ENCODE measurements at regions not wholly inside any gene's neighbourhood (a gene's known extent, or its start where the extent isn't known, plus 50 kb on each side); places are given as distances from the start of the nearest gene placed in this dataset.

GRCh38 chr7:3235322-3235721, 65.7 kb upstream of the SDK1 start:
- no peak for DNase-seq

DNA sequence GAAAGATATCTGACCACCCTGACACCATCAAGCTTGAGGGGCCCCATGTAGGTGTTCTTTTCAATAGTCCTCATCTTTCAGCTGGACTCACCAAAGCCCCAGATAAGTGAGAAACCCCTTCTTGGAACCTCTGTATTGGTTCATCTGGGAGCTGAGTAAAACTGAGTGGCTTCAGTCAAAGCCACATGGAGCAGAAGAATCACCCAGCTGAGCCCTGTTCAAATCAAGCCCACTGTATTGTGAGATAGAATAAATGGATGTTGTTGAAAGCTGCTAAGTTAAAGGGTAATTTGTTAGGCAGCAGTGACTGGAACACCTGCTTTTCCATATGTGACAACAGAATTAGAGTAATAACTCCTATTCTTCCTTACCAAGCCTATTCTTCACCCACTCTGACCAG, 64.8 kb upstream of the SDK1 start:
- DNase-seq: no peak

DNA sequence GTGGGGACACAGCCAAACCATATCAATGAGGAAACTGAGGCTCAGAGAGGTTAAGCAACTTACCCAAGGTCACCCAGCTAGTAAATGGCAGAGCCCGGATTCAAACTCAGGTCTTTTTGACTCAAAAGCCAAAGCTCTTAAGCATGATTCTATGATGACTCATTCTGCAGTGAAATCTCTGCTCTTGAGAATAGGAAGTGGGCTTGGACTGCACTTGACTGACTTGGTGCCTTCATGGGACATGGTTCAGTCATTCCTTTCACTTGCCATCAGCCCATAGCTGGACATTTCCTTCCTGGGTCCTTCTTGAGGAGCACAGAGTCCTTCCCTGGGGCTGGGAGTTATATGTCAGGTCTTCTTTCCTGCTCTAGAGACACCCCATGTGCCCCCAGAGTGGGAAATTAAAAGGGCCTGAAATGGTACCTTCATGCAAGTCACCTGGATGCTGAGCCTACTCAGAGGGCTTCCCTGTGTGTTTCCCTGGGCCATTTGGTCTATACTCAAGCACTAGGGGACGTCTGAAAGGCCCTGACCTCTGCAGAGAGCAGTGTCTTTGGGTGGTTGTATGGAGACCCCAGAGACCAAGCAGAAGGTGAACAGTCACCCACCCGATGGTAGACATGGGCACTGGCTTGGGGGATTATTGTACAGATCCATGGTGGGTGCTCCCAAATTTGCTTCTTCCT, 62.4 kb upstream of the SDK1 start:
- no peak for DNase-seq

DNA sequence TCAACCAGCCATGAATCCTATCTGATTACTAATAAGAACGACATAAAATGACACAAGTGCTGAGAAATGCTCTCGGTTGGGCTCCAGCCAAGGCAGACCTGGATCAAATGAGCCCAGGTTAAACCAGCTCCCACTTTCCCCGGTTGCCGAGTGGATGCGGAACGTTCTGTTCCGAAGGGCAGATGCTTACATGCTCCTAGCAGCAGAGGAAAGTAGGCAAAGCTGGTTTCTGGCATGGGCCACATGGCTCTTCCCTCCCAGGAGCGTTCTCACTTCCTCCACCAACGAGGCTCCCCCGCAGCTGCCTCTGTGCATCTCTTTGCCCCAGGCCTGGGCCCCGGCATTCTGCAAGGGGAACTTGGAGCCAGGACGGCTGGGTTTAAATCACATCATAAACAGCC, 61.8 kb upstream of the SDK1 start:
- DNase-seq: no peak

DNA sequence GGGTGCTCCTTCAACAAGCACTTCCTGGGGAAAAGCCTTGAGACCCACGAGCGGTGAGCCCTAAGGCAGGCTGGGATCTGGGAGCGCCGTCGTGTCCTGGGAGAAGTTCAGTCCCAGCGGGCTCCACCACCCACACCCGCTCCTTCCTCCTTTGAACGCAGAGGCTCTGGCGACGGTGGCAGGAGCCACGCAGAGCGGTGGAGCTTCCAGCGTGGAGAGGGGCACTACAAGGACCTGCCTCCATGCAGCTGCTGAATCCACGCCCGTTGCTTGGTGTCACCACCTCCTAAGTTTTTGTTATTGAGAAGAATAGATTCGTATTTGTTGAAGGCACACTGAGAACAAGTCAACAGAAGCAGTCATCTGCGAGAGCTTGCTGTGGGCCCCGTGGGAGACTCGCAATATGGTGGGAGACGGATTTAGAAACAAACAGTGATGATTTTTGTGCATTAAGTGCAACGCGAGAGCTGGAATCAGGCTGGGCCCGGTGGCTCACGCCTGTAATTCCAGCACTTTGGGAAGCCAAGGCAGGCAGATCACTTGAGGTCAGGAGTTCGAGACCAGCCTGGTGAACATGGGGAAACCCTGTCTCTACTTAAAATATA, 60.1 kb upstream of the SDK1 start:
- no peak for DNase-seq

DNA sequence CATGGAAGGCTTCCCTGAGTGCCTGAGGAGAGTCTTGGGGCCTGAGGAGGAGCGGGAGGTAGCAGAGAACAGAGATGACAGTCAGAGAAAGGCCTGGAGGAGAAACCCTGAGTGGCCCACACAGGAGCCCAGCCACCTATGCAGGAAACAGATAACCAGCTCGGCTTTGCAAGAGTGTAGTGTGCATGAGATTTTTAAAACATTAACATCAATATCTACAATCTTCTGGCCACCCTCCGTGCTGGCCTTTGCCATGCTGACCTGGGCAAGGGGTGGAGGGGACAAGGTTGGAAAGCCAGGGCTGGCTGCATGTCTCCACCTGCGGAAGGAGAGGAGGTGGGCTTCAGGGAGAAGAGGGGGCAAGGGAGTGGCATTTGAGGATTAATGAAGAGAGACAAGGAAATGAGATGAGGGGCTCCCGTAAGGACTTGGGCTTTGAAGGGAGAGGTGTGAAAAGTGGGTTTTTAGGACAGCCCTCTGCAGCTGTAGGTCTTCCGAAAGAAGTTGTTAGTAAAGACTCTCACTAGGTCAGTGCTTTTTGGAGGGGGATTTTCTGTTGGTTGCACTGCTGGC, 59.3 kb upstream of the SDK1 start:
- DNase-seq: no peak

DNA sequence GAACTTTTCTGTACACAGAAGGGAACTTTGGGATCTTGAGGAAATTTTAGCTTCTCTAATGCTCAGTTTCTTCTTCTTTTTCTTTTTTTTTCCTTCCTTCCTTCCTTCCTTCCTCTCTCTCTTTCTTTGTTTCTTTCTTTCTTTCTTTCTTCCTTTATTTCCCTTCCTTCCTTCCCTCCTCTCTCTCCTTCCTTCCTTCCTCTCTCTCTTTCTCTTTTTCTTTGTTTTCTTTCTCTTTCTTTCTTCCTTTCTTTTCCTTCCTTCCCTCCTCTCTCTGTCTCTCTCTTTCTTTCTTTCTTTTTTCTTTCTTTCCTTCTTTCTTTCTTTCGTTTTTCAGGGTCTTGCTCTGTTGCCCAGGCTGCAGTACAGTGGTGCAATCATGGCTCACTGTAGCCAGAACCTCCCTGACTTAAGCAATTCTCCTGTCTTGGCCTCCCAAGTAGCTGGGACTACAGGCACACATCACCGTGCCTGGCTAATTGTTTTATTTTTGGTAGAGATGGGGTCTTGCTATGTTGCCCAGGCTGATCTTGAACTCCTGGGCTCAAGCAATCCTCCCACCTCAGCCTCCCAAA, 58.6 kb upstream of the SDK1 start:
- no peak for DNase-seq

DNA sequence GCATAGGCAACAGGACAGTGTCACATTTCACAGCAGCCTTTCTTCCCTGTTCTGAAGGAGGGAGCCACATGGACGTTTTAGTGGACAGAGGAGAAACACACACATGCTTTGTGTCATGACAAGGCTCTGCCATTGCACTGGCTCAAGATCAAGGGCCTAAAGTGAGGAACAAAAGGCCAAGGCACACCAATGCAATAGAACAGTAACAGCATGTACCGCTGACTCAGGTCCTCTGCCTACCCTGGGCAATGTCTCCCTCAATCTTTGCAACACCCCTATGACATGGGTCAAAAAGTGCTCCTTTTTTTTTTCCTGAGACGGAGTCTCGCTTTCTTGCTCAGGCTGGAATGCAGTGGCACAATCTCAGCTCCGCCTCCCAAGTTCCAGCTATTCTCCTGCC, 57.8 kb upstream of the SDK1 start:
- no peak for DNase-seq

- DNase-seq: no peak
These were observed 57.4 kb upstream of the SDK1 start for GRCh38 chr7:3243680-3244079.

DNA sequence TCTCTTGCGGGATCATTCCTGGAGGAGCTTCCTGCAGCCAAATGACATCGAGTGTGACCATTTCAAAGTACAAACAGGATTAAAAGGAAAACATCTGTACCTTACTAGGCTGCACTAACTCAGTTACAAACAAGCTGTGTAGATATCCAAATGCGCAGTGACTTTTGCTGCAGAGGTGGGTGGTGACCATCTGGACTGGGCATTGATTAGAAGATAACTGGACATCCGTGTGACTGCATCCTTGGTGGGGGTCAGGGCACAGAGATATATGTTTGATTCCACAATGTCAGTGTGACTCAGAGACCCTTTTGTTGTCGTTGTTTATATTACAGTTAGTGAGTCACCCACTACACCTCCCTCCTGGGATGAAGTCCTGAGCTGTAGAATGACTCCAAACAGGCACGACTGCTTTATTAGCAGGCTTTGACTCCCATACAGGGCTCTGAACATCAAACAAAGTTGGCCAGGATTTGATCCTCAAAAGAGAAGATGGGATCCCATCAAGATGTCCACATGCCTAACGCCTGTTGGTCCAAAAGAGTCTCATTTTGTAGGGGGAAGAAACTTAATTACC, 56.7 kb upstream of the SDK1 start:
- no peak for DNase-seq

DNA sequence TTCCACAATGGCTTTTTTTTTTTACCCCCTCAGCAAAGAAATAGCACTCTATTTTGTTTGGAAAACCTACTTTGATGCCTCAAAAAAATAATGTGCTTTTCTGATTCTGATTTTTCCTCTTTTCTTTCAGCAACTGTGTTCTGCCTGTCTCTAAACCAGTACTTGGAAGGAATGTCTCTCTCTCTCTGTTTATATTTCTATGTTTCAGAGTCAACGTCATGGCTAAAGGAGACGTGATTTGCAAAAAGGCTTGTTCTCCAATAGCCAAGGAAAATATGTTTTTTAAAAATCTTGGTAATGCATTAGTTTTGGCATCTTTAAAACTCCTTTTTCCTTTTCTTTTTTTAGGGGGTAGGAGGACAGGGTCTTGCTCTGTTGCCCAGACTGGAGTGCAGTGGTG, 56.0 kb upstream of the SDK1 start:
- no peak for DNase-seq

GRCh38 chr7:3245721-3246120, 55.3 kb upstream of the SDK1 start:
- DNase-seq: no peak

DNA sequence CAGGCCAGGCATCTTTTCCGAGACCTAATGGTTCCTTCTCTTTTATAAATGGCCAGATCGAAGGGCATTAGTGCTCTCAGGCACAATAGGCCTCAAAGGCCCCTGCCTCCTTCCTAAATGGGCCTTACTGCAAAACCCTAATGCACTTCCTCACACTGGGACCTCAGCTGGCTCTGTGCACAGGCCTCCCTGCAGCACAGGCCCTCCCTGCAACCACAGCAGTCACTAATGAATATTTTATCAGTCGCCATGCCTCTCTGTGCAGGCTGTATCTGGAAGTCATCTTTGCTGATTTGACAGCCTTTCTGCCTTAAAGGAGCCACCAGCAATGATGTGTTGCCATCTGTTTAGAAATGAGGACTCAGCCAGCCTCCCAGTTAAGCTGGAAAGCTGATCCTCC, 54.9 kb upstream of the SDK1 start:
- DNase-seq: no peak

DNA sequence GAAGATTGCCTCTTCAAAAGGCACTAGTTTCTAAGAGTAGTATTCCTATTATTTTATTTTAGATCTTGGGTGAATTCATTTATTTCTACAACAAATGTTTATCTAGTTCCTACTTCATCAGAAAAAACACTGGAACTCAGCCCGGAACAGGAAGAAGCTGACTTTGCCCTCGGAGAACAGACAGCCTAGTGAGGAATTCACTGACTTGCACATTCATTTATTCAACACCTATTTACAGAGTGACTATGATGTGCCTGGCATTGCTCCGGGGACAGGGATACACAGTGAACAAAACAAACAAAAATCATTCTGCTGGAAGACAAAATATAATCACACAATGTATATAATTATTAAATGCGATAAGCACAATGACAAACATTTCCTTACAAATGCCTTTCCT, 54.4 kb upstream of the SDK1 start:
- DNase-seq: no peak

- no peak for DNase-seq
These were observed 50.3 kb upstream of the SDK1 start for GRCh38 chr7:3250725-3251124.

All from activated CD8-positive, alpha-beta memory T cell treated with anti-CD3 and anti-CD28 coated beads, Interleukin-2, amount 50 U/mL, for 4 hours (primary cell).